OCI-LY7 (cell line): ENCODE measurements at regions not wholly inside any gene's neighbourhood (a gene's known extent, or its start where the extent isn't known, plus 50 kb on each side); places are given as distances from the start of the nearest gene placed in this dataset.

Source experiments
- CTCF ChIP-seq: fragments of 200-600 bp; sonication (generic); conservative IDR thresholded peaks from 2 replicates; pipeline ENCODE4 v1.5.1; 2014; ENCODE audit warnings: mild to moderate bottlenecking, antibody characterized with exemption, low read length, moderate library complexity, mixed read lengths
- EZH2phosphoT487 ChIP-seq: fragments of 200-600 bp; sonication (generic); IDR thresholded peaks from 2 replicates; pipeline ENCODE4 v1.6.1; 2018; ENCODE audit warnings: low read depth, borderline replicate concordance, mild to moderate bottlenecking, mixed run types, antibody characterized with exemption, low read length, moderate library complexity, mixed read lengths

GRCh38 chr14:43306053-43306452 lies 1201.0 kb downstream of the FSCB start:
- TF ChIP-seq CTCF (no peak), EZH2phosphoT487 (no peak)
